Ovary (tissue), 3 donors: ENCODE measurements at regions not wholly inside any gene's neighbourhood (a gene's known extent, or its start where the extent isn't known, plus 50 kb on each side); places are given as distances from the start of the nearest gene placed in this dataset.

Experiments used
- CTCF ChIP-seq, 3 donors: fragments of 450-650 bp in 2 of 3; fragments of 200-600 bp in 1 of 3; IDR thresholded peaks; one replicate each; pipeline versions ENCODE4 v1.5.1 to v1.8.0; 2016 to 2022; ENCODE audit warnings: antibody characterized with exemption in 3 of 3, mild to moderate bottlenecking in 1 of 3
- POLR2A ChIP-seq: fragments of 450-650 bp; IDR thresholded peaks from one replicate; pipeline ENCODE4 v1.6.1; 2017; ENCODE audit warnings: antibody characterized with exemption, mild to moderate bottlenecking, moderate library complexity
- donor health status: DM: no; HTN: no; CAD: no.

DNA sequence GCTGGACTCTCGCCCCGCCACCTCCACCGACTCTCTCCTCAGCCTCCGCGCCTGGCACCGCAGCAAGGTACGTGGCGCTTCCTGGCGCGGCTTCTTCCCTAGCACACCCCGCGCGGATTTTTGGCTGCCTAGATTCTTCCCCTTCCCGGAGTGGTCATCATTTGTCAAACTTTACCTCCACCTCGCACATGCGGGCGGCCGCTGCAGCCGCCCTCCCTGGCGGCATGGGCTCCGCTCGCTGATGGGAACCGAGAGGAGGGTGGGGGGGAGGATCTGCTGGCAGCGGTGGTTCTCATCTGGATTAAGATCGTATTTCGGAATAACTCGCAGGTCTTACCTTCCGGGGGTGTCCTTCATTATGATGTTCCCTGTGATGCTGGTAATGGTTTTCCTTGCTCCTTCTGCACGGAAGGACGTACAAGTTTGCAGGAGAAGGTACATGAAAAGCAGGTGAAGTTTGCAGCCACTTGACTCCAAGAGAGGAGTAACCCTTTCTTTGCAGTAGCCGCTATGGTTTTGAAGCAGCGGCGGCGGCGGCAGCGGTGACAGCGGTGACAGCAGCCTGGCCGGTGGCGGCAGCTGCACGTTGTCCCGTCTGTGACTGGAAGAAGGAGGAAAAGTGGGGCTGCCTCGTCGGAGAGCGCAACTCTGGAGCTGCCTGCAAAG is 2183.9 kb upstream of the TENM3 start:
- no peak for TF ChIP-seq CTCF (IDR thresholded peaks at IDR 0.05)
- TF ChIP-seq POLR2A, result no peak
